CD4-positive, alpha-beta memory T cell (primary cell): ENCODE measurements at regions not wholly inside any gene's neighbourhood (a gene's known extent, or its start where the extent isn't known, plus 50 kb on each side); places are given as distances from the start of the nearest gene placed in this dataset.
"Not testable (repeated sequence)": the region's sequence is repeated elsewhere in the genome, so short reads cannot be mapped to it uniquely, and the experiment has no call there.

Experiments
- CTCF ChIA-PET: fragments of 350-600 bp; sonication (Branson Sonifier 250); formaldehyde crosslinking; loops from one replicate; lab custom pipeline; 2021; ENCODE audit warnings: inconsistent platforms; ENCODE audit not compliant: partially characterized antibody; lab: Charles Lee
- POLR2A ChIA-PET: fragments of 350-600 bp; sonication (Branson Sonifier 250); formaldehyde crosslinking; loops from one replicate; lab custom pipeline; 2021; ENCODE audit not compliant: partially characterized antibody; lab: Charles Lee
- DNase-seq, 5 donors: peaks; one replicate each; pipeline versions ENCODE4 v3.0.0 to v3.0.0-alpha.2; 2020 to 2022; ENCODE audit warnings: mixed read lengths in 1 of 5
- H3K27ac ChIP-seq: one replicate; pipeline ENCODE4 v1.7.0; 2013; ENCODE audit warnings: low read depth, low read length
- H3K27me3 ChIP-seq: 2 replicates; pipeline ENCODE4 v1.7.0; 2013; ENCODE audit warnings: mild to moderate bottlenecking, low read length, moderate library complexity; ENCODE audit not compliant: insufficient read depth
- H3K36me3 ChIP-seq: 2 replicates; pipeline ENCODE4 v1.7.0; 2013; ENCODE audit warnings: mild to moderate bottlenecking, low read length, moderate library complexity; ENCODE audit not compliant: insufficient read depth
- H3K4me1 ChIP-seq: 2 replicates; pipeline ENCODE4 v1.7.0; 2013; ENCODE audit warnings: mild to moderate bottlenecking, low read length, moderate library complexity; ENCODE audit not compliant: insufficient read depth
- H3K4me3 ChIP-seq, 2 donors: one replicate each; pipeline ENCODE4 v1.7.0; 2013; ENCODE audit warnings: low read length in 2 of 2, mild to moderate bottlenecking in 1 of 2
- H3K9me3 ChIP-seq, 2 donors: one replicate each; pipeline ENCODE4 v1.7.0; 2013; ENCODE audit warnings: low read length in 2 of 2, control low read depth in 1 of 2; ENCODE audit not compliant: control insufficient read depth in 1 of 2
- H3K27ac Mint-ChIP-seq, 7 donors: one replicate each; pipeline ENCODE4 v1.8.0; 2020 to 2021; ENCODE audit warnings: mixed read lengths in 7 of 7, mild to moderate bottlenecking in 6 of 7, inconsistent platforms in 3 of 7, moderate library complexity in 3 of 7
- H3K27me3 Mint-ChIP-seq, 2 donors: one replicate each; pipeline ENCODE4 v1.8.0; 2020 to 2021; ENCODE audit warnings: mixed read lengths in 2 of 2
- H3K36me3 Mint-ChIP-seq, 2 donors: one replicate each; pipeline ENCODE4 v1.8.0; 2020 to 2021; ENCODE audit warnings: mixed read lengths in 2 of 2, inconsistent platforms in 1 of 2, mild to moderate bottlenecking in 1 of 2
- H3K4me1 Mint-ChIP-seq, 4 donors: one replicate each; pipeline ENCODE4 v1.8.0; 2020 to 2021; ENCODE audit warnings: mixed read lengths in 4 of 4, mild to moderate bottlenecking in 1 of 4
- H3K4me3 Mint-ChIP-seq, 8 donors: one replicate each; pipeline ENCODE4 v1.8.0; 2020 to 2021; ENCODE audit warnings: mixed read lengths in 8 of 8, mild to moderate bottlenecking in 7 of 8, moderate library complexity in 6 of 8, inconsistent platforms in 3 of 8
- H3K9me3 Mint-ChIP-seq, 8 donors: one replicate each; pipeline ENCODE4 v1.8.0; 2020 to 2021; ENCODE audit warnings: mixed read lengths in 8 of 8, mild to moderate bottlenecking in 5 of 8, inconsistent platforms in 3 of 8, moderate library complexity in 1 of 8
- intact Hi-C: fragments of 100-400 bp; cut with micrococcal nuclease; formaldehyde crosslinking; loops from one replicate; pipeline ENCODE4 v1.15.1; 2023

GRCh38 chr2:13531735-13532410 is 815.1 kb downstream of the TRIB2 start:
- H3K9me3 Mint-ChIP-seq, intact Hi-C loops, CTCF ChIA-PET, H3K9me3 ChIP-seq, H3K27me3 Mint-ChIP-seq, H3K4me1 ChIP-seq, H3K4me3 Mint-ChIP-seq, H3K36me3 ChIP-seq, H3K36me3 Mint-ChIP-seq, H3K27me3 ChIP-seq, DNase-seq, H3K27ac Mint-ChIP-seq, H3K4me3 ChIP-seq, H3K27ac ChIP-seq, H3K4me1 Mint-ChIP-seq, POLR2A ChIA-PET: not testable (repeated sequence)

- intact Hi-C loops, H3K9me3 Mint-ChIP-seq, H3K36me3 ChIP-seq, H3K9me3 ChIP-seq, H3K4me1 ChIP-seq, H3K27me3 ChIP-seq, CTCF ChIA-PET, H3K4me1 Mint-ChIP-seq, H3K27ac ChIP-seq, H3K27ac Mint-ChIP-seq, H3K4me3 ChIP-seq, POLR2A ChIA-PET, DNase-seq, H3K36me3 Mint-ChIP-seq, H3K27me3 Mint-ChIP-seq, H3K4me3 Mint-ChIP-seq: not testable (repeated sequence)
Measured at GRCh38 chr2:13532781-13533523, 816.2 kb downstream of the TRIB2 start.

GRCh38 chr2:13533524-13533922 is 816.8 kb downstream of the TRIB2 start:
- Mint-ChIP-seq H3K27me3 (no peaks in the 10 kb centered on the region), H3K36me3 (no peaks in the 10 kb centered on the region), H3K4me3 (no peak overlapping the region), H3K9me3 (peaks cover 0 to 4% (median 3%) of the 10 kb centered on the region in 8 donors), H3K4me1 (no peaks in the 10 kb centered on the region), H3K27ac (no peak overlapping the region)
- no peak overlapping the region for H3K4me3 ChIP-seq
- H3K4me1 ChIP-seq: no peaks in the 10 kb centered on the region
- CTCF ChIA-PET: no interaction called here
- H3K9me3 ChIP-seq: no peaks in the 10 kb centered on the region
- no peaks in the 10 kb centered on the region for H3K27me3 ChIP-seq
- no peak overlapping the region for H3K27ac ChIP-seq
- POLR2A ChIA-PET: no interaction called here
- no peaks in the 10 kb centered on the region for H3K36me3 ChIP-seq
- DNase-seq: no peak
- intact Hi-C loops: no loop called here

- DNase-seq: no peak
- Histone ChIP-seq H3K4me3 (no peak overlapping the region), H3K4me1 (no peaks in the 10 kb centered on the region), H3K27ac (no peak overlapping the region), H3K9me3 (no peaks in the 10 kb centered on the region), H3K36me3 (no peaks in the 10 kb centered on the region), H3K27me3 (no peaks in the 10 kb centered on the region)
- H3K4me3 Mint-ChIP-seq: no peak overlapping the region
- H3K36me3 Mint-ChIP-seq: no peaks in the 10 kb centered on the region
- POLR2A ChIA-PET: no interaction called here
- intact Hi-C loops: no loop called here
- no peak overlapping the region for H3K27ac Mint-ChIP-seq
- H3K9me3 Mint-ChIP-seq: peaks cover 0 to 4% (median 1%) of the 10 kb centered on the region in 8 donors
- CTCF ChIA-PET: no interaction called here
- H3K4me1 Mint-ChIP-seq: no peaks in the 10 kb centered on the region
- H3K27me3 Mint-ChIP-seq: no peaks in the 10 kb centered on the region
Measured at GRCh38 chr2:13536941-13537340, 820.2 kb downstream of the TRIB2 start.

- Mint-ChIP-seq H3K4me1 (no peaks in the 10 kb centered on the region), H3K9me3 (peaks cover 0 to 2% (median under 1%) of the 10 kb centered on the region in 8 donors), H3K27ac (no peak overlapping the region), H3K27me3 (no peaks in the 10 kb centered on the region), H3K36me3 (no peaks in the 10 kb centered on the region), H3K4me3 (no peak overlapping the region)
- Histone ChIP-seq H3K4me3 (no peak overlapping the region), H3K36me3 (no peaks in the 10 kb centered on the region), H3K9me3 (no peaks in the 10 kb centered on the region), H3K27ac (no peak overlapping the region), H3K27me3 (no peaks in the 10 kb centered on the region), H3K4me1 (no peaks in the 10 kb centered on the region)
- ChIA-PET POLR2A (no interaction called here), CTCF (no interaction called here)
- intact Hi-C loops: no loop called here
- DNase-seq: no peak
Measured at GRCh38 chr2:13537771-13538349, 821.1 kb downstream of the TRIB2 start.

- DNase-seq: no peak
- Histone ChIP-seq H3K27ac (no peak overlapping the region), H3K4me3 (no peak overlapping the region), H3K27me3 (no peaks in the 10 kb centered on the region), H3K9me3 (no peaks in the 10 kb centered on the region), H3K36me3 (no peaks in the 10 kb centered on the region), H3K4me1 (no peaks in the 10 kb centered on the region)
- H3K27ac Mint-ChIP-seq: no peak overlapping the region
- H3K36me3 Mint-ChIP-seq: no peaks in the 10 kb centered on the region
- POLR2A ChIA-PET: no interaction called here
- peaks cover 0 to 2% (median 0%) of the 10 kb centered on the region in 8 donors for H3K9me3 Mint-ChIP-seq
- H3K27me3 Mint-ChIP-seq: no peaks in the 10 kb centered on the region
- H3K4me3 Mint-ChIP-seq: no peak overlapping the region
- intact Hi-C loops: no loop called here
- CTCF ChIA-PET: no interaction called here
- no peaks in the 10 kb centered on the region for H3K4me1 Mint-ChIP-seq
Measured at GRCh38 chr2:13539296-13539695, 822.6 kb downstream of the TRIB2 start.

- H3K4me1 Mint-ChIP-seq: no peaks in the 10 kb centered on the region
- no peaks in the 10 kb centered on the region for H3K36me3 Mint-ChIP-seq
- ChIA-PET CTCF (no interaction called here), POLR2A (no interaction called here)
- peaks cover 0 to 2% (median 0%) of the 10 kb centered on the region in 8 donors for H3K9me3 Mint-ChIP-seq
- intact Hi-C loops: no loop called here
- DNase-seq: no peak
- Histone ChIP-seq H3K4me3 (no peak overlapping the region), H3K4me1 (no peaks in the 10 kb centered on the region), H3K27me3 (no peaks in the 10 kb centered on the region), H3K36me3 (no peaks in the 10 kb centered on the region), H3K9me3 (no peaks in the 10 kb centered on the region), H3K27ac (no peak overlapping the region)
- no peak overlapping the region for H3K27ac Mint-ChIP-seq
- H3K4me3 Mint-ChIP-seq: no peak overlapping the region
- no peaks in the 10 kb centered on the region for H3K27me3 Mint-ChIP-seq
Measured at GRCh38 chr2:13542061-13542460, 825.3 kb downstream of the TRIB2 start.
